ENCODE measurements at regions not wholly inside any gene's neighbourhood (a gene's known extent, or its start where the extent isn't known, plus 50 kb on each side); places are given as distances from the start of the nearest gene placed in this dataset.
A peak's percentile ranks its signal among the peaks of the same experiment; 100 is the strongest.

DNA sequence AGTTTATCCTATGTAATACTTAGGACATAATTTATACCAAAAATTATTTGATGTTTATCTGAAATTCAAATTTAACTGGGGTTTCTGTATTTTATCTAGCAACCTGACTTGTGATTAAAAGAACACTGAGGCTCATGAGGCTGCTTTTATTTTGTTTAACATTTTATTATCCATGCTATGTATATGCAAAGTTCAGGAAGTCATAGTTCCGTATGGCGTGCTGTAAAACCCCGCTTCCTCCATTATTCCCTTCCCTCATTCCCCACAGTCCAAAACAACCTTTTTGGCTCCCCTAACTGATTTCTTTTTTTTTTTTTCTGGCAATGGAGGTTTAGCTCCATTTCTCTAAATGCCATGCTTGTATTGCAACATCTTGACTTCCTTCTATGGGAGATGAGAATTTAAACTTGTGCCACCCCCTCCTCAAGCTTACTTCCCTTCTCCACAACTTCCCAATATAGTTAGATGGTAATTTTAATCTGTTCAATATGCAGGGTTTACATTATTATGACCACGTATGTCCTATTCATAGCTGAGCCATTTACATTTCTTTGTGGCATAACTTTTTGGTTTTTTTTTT, 138.0 kb upstream of the DNAH14 start:
- Histone ChIP-seq H3K9me3 (no peaks in the 10 kb centered on the region), H3K27me3 (no peaks in the 10 kb centered on the region), H3K27ac (no peak overlapping the region), H3K4me1 (no peaks in the 10 kb centered on the region), H3K36me3 (no peaks in the 10 kb centered on the region), H3K4me3 (no peak overlapping the region)
- TF ChIP-seq, protein P1, sequence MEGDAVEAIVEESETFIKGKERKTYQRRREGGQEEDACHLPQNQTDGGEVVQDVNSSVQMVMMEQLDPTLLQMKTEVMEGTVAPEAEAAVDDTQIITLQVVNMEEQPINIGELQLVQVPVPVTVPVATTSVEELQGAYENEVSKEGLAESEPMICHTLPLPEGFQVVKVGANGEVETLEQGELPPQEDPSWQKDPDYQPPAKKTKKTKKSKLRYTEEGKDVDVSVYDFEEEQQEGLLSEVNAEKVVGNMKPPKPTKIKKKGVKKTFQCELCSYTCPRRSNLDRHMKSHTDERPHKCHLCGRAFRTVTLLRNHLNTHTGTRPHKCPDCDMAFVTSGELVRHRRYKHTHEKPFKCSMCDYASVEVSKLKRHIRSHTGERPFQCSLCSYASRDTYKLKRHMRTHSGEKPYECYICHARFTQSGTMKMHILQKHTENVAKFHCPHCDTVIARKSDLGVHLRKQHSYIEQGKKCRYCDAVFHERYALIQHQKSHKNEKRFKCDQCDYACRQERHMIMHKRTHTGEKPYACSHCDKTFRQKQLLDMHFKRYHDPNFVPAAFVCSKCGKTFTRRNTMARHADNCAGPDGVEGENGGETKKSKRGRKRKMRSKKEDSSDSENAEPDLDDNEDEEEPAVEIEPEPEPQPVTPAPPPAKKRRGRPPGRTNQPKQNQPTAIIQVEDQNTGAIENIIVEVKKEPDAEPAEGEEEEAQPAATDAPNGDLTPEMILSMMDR (IDR thresholded peaks at IDR 0.05), result no peak
- ATAC-seq, result peak; percentile 39
- intact Hi-C loops (cut with DNase I), result no loop called here
- DNase-seq, result no peak

DNA sequence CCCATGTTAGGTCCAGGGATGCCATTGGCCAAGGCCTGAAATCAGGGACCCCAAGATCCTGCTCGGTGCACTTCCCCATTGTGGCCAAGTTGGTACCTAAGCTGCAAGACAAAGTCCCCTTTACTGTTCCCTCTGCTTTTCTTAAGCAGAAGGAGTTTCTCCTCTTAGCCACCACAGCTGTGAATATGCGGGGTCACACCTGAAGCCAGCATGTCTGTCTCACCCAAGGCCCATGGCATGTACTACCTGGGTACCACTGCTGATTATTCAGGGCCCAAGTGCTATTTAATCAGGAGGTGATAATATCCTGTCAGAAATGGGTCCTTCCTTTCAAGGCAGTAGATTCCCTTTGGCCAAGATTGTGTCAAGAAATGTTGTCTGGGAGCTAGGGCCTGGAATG, 133.9 kb upstream of the DNAH14 start:
- Histone ChIP-seq H3K36me3 (no peaks in the 10 kb centered on the region), H3K4me1 (no peaks in the 10 kb centered on the region), H3K27me3 (no peaks in the 10 kb centered on the region), H3K4me3 (no peak overlapping the region), H3K9me3 (no peaks in the 10 kb centered on the region), H3K27ac (no peak overlapping the region)
- no peak for ATAC-seq
- TF ChIP-seq, protein P1 (IDR thresholded peaks at IDR 0.05), result no peak
- intact Hi-C loops (cut with DNase I), result no loop called here
- DNase-seq, result no peak

DNA sequence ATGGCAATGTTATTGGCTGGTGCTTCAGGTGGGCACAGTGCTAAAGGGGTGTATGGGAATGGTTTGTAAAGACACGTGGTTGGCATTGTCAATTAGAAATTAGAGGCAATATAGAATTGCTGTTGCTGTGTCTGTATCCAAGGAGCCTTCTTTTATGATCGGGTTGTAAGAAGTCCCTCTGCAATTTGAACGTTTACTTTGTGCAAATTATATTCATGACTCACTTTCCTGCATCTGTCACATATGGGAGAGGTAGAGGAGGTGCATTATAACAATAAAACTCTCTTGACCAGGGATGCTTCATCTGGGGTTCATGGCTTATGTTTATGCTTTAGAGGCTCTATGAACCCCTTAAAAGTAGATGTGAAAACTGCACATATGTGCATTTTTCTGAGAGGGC, 130.4 kb upstream of the DNAH14 start:
- H3K9me3 ChIP-seq, result no peaks in the 10 kb centered on the region
- no peaks in the 10 kb centered on the region for H3K36me3 ChIP-seq
- H3K27me3 ChIP-seq, result no peaks in the 10 kb centered on the region
- TF ChIP-seq, protein P1 (IDR thresholded peaks at IDR 0.05), result no peak
- DNase-seq, result no peak
- H3K4me1 ChIP-seq, result no peaks in the 10 kb centered on the region
- ATAC-seq, result no peak
- H3K27ac ChIP-seq, result no peak overlapping the region
- H3K4me3 ChIP-seq, result no peak overlapping the region
- intact Hi-C loops (cut with DNase I), result no loop called here

DNA sequence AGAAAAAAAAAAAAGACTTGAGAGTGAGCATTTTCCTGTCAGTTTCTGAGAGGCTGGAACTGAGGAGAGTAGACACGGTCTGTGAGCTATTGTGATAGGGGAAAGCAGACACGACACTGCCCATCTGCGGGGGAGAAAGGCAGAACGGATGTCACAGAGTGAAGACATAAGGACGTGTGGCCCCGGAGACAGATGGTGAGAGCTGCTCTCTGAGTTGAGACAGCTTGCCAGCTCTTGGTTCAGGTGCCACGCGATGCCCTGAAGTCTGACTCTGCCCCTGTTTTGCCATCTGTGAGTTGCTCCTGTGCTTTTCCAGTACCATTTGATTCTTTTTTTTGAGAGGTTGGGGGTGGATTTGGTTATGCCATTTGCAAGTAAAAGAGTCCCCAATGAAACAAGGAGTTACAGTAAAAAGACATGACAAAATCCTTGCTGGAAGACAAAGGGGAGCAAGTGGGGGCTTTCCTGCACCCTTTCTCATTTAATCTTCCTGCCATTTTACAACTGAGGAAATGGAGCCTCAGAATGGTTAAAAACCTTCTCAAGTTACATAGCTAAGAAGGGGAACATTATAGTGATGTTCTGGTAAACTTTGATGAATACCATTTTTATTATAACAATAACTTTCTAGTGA, 128.9 kb upstream of the DNAH14 start:
- TF ChIP-seq, protein P1 (IDR thresholded peaks at IDR 0.05), result no peak
- H3K27ac ChIP-seq, result no peak overlapping the region
- no peaks in the 10 kb centered on the region for H3K9me3 ChIP-seq
- H3K36me3 ChIP-seq, result no peaks in the 10 kb centered on the region
- intact Hi-C loops (cut with DNase I), result no loop called here
- DNase-seq (no peak), ATAC-seq (no peak)
- H3K4me3 ChIP-seq, result no peak overlapping the region
- no peaks in the 10 kb centered on the region for H3K27me3 ChIP-seq
- H3K4me1 ChIP-seq, result no peaks in the 10 kb centered on the region

GRCh38 chr1:224801844-224802490, 127.5 kb upstream of the DNAH14 start:
- intact Hi-C loops (cut with DNase I), result no loop called here
- TF ChIP-seq, protein P1 (IDR thresholded peaks at IDR 0.05), result no peak
- ATAC-seq (no peak), DNase-seq (no peak)
- no peak overlapping the region for H3K4me3 ChIP-seq
- no peaks in the 10 kb centered on the region for H3K36me3 ChIP-seq
- H3K27ac ChIP-seq, result no peak overlapping the region
- no peaks in the 10 kb centered on the region for H3K4me1 ChIP-seq
- no peaks in the 10 kb centered on the region for H3K27me3 ChIP-seq
- H3K9me3 ChIP-seq, result no peaks in the 10 kb centered on the region

Measured in upper lobe of right lung (tissue), 1 donor.